ENCODE measurements at regions not wholly inside any gene's neighbourhood (a gene's known extent, or its start where the extent isn't known, plus 50 kb on each side); places are given as distances from the start of the nearest gene placed in this dataset.

- TF ChIP-seq CTCF (IDR thresholded peaks at IDR 0.05) (no peak), POLR2A (IDR thresholded peaks at IDR 0.05) (no peak)
Measured at GRCh38 chr4:163959932-163960331, 465.4 kb downstream of the TMA16 start.

Measured in heart left ventricle (tissue), 13 donors.